Lower lobe of right lung (tissue), 2 donors: ENCODE measurements at regions not wholly inside any gene's neighbourhood (a gene's known extent, or its start where the extent isn't known, plus 50 kb on each side); places are given as distances from the start of the nearest gene placed in this dataset.

Source experiments
- ATAC-seq, 2 donors: fragments of 200-7000 bp; cut with Tn5 transposase; one replicate each; pipeline ENCODE4 v1.9.1; 2020 to 2022; ENCODE audit warnings: mild to moderate bottlenecking in 2 of 2, moderate library complexity in 2 of 2
- DNase-seq: peaks from one replicate; pipeline ENCODE4 v3.0.0-alpha.2; 2020
- H3K27ac ChIP-seq: fragments of 200-600 bp; one replicate; pipeline ENCODE4 v1.8.0; 2022
- H3K27me3 ChIP-seq: fragments of 200-600 bp; one replicate; pipeline ENCODE4 v1.8.0; 2022; ENCODE audit warnings: low read depth
- H3K36me3 ChIP-seq: fragments of 200-600 bp; one replicate; pipeline ENCODE4 v1.8.0; 2022; ENCODE audit warnings: mild to moderate bottlenecking
- H3K4me1 ChIP-seq: fragments of 200-600 bp; one replicate; pipeline ENCODE4 v1.8.0; 2022
- H3K4me3 ChIP-seq: fragments of 200-600 bp; one replicate; pipeline ENCODE4 v1.8.0; 2022; ENCODE audit warnings: mild to moderate bottlenecking
- H3K9me3 ChIP-seq: fragments of 200-600 bp; one replicate; pipeline ENCODE4 v1.8.0; 2022
- CTCF ChIP-seq: fragments of 200-600 bp; IDR thresholded peaks from one replicate; pipeline ENCODE4 v1.8.0; 2022; ENCODE audit warnings: antibody characterized with exemption, mild to moderate bottlenecking
- intact Hi-C: fragments of 100-400 bp; cut with DNase I; formaldehyde crosslinking; loops from one replicate; pipeline ENCODE4 v1.11.0; 2022
- donor health status: DM: no; HTN: yes; CAD: no; lungs with severe emphysema.

- no peak for TF ChIP-seq CTCF
- no peaks in the 10 kb centered on the region for H3K36me3 ChIP-seq
- intact Hi-C loops = no loop called here
- ATAC-seq = no peak
- H3K4me3 ChIP-seq = no peak overlapping the region
- no peak overlapping the region for H3K27ac ChIP-seq
- DNase-seq = no peak
- no peaks in the 10 kb centered on the region for H3K27me3 ChIP-seq
- no peaks in the 10 kb centered on the region for H3K9me3 ChIP-seq
- H3K4me1 ChIP-seq = no peaks in the 10 kb centered on the region
These were observed 325.9 kb upstream of the TNC start for GRCh38 chr9:115443890-115444289.

GRCh38 chr9:115444959-115445358, 327.0 kb upstream of the TNC start:
- Histone ChIP-seq H3K36me3 (no peaks in the 10 kb centered on the region), H3K4me1 (no peaks in the 10 kb centered on the region), H3K27me3 (no peaks in the 10 kb centered on the region), H3K27ac (no peak overlapping the region), H3K9me3 (no peaks in the 10 kb centered on the region), H3K4me3 (no peak overlapping the region)
- intact Hi-C loops = no loop called here
- ATAC-seq (no peak), DNase-seq (no peak)
- TF ChIP-seq CTCF = no peak

GRCh38 chr9:115445655-115446054, 327.7 kb upstream of the TNC start:
- no peak for TF ChIP-seq CTCF
- intact Hi-C loops = no loop called here
- H3K27ac ChIP-seq = no peak overlapping the region
- no peak for DNase-seq
- H3K27me3 ChIP-seq = no peaks in the 10 kb centered on the region
- no peak for ATAC-seq
- H3K9me3 ChIP-seq = no peaks in the 10 kb centered on the region
- H3K4me3 ChIP-seq = no peak overlapping the region
- H3K36me3 ChIP-seq = no peaks in the 10 kb centered on the region
- no peaks in the 10 kb centered on the region for H3K4me1 ChIP-seq

GRCh38 chr9:115456515-115456914, 338.6 kb upstream of the TNC start:
- no peak overlapping the region for H3K27ac ChIP-seq
- no peaks in the 10 kb centered on the region for H3K9me3 ChIP-seq
- no peak for DNase-seq
- no peaks in the 10 kb centered on the region for H3K36me3 ChIP-seq
- intact Hi-C loops = no loop called here
- no peak overlapping the region for H3K4me3 ChIP-seq
- H3K27me3 ChIP-seq = no peaks in the 10 kb centered on the region
- no peaks in the 10 kb centered on the region for H3K4me1 ChIP-seq
- TF ChIP-seq CTCF = no peak
- ATAC-seq = no peak

- DNase-seq = no peak
- Histone ChIP-seq H3K27me3 (no peaks in the 10 kb centered on the region), H3K4me1 (no peaks in the 10 kb centered on the region), H3K27ac (no peak overlapping the region), H3K36me3 (no peaks in the 10 kb centered on the region), H3K9me3 (no peaks in the 10 kb centered on the region), H3K4me3 (no peak overlapping the region)
- intact Hi-C loops = no loop called here
- no peak for TF ChIP-seq CTCF
- ATAC-seq = no peak
These were observed 343.3 kb upstream of the TNC start for GRCh38 chr9:115461280-115461679.

- Histone ChIP-seq H3K9me3 (no peaks in the 10 kb centered on the region), H3K4me1 (no peaks in the 10 kb centered on the region), H3K4me3 (no peak overlapping the region), H3K27ac (no peak overlapping the region), H3K27me3 (no peaks in the 10 kb centered on the region), H3K36me3 (no peaks in the 10 kb centered on the region)
- intact Hi-C loops = no loop called here
- DNase-seq (no peak), ATAC-seq (no peak)
- no peak for TF ChIP-seq CTCF
These were observed 344.7 kb upstream of the TNC start for GRCh38 chr9:115462623-115463022.
